ENCODE measurements at regions not wholly inside any gene's neighbourhood (a gene's known extent, or its start where the extent isn't known, plus 50 kb on each side); places are given as distances from the start of the nearest gene placed in this dataset.

- no peak overlapping the region for H3K4me3 ChIP-seq (IDR thresholded peaks at IDR 0.05; ENCODE audit: insufficient read depth, low read depth, low read length)
- 0 out of 2 replicates have a peak, but pooled peaks cover 3% of the 10 kb centered on the region for H3K27me3 ChIP-seq (ENCODE audit: insufficient read depth, low read depth)
- no peak overlapping the region for H3K4me2 ChIP-seq
- no peaks in the 10 kb centered on the region for H3K79me2 ChIP-seq (ENCODE audit: insufficient read depth, low read depth)
- no peak overlapping the region for H2AFZ ChIP-seq (ENCODE audit: low read depth)
- no peaks in the 10 kb centered on the region for H4K20me1 ChIP-seq (ENCODE audit: insufficient read depth)
- H3K27ac ChIP-seq, result no peak overlapping the region
- peaks cover 19% of the 10 kb centered on the region for H3K4me1 ChIP-seq (ENCODE audit: low read depth, poor library complexity, severe bottlenecking)
- H3K9ac ChIP-seq, result no peak overlapping the region
- no peak for TF ChIP-seq CTCF (conservative IDR thresholded peaks at IDR 0.05; ENCODE audit: low read depth, low read length)
- H3K36me3 ChIP-seq (ENCODE audit: insufficient read depth), result no peaks in the 10 kb centered on the region
Measured at GRCh38 chr7:47720141-47720906, 138.4 kb upstream of the TNS3 start.

GRCh38 chr7:47719675-47720074 lies 137.8 kb upstream of the TNS3 start:
- H3K79me2 ChIP-seq (ENCODE audit: insufficient read depth, low read depth), result no peaks in the 10 kb centered on the region
- H3K9ac ChIP-seq, result no peak overlapping the region
- 0 out of 2 replicates have a peak, but pooled peaks cover 3% of the 10 kb centered on the region for H3K27me3 ChIP-seq (ENCODE audit: insufficient read depth, low read depth)
- H3K4me1 ChIP-seq (ENCODE audit: low read depth, poor library complexity, severe bottlenecking), result peaks cover 22% of the 10 kb centered on the region
- H3K36me3 ChIP-seq (ENCODE audit: insufficient read depth), result no peaks in the 10 kb centered on the region
- H3K4me3 ChIP-seq (IDR thresholded peaks at IDR 0.05; ENCODE audit: insufficient read depth, low read depth, low read length), result no peak overlapping the region
- TF ChIP-seq CTCF (conservative IDR thresholded peaks at IDR 0.05; ENCODE audit: low read depth, low read length), result no peak
- no peak overlapping the region for H2AFZ ChIP-seq (ENCODE audit: low read depth)
- no peak overlapping the region for H3K27ac ChIP-seq
- no peaks in the 10 kb centered on the region for H4K20me1 ChIP-seq (ENCODE audit: insufficient read depth)
- no peak overlapping the region for H3K4me2 ChIP-seq

- Histone ChIP-seq H3K27me3 (ENCODE audit: insufficient read depth, low read depth) (0 out of 2 replicates have a peak, but pooled peaks cover 3% of the 10 kb centered on the region), H2AFZ (ENCODE audit: low read depth) (peak overlapping the region; percentile 14; the same call in 1 of the 2 replicates), H3K4me2 (peak overlapping the region; percentile 53; the same call in 1 of the 2 replicates), H4K20me1 (ENCODE audit: insufficient read depth) (no peaks in the 10 kb centered on the region), H3K9ac (no peak overlapping the region), H3K36me3 (ENCODE audit: insufficient read depth) (no peaks in the 10 kb centered on the region), H3K4me1 (ENCODE audit: low read depth, poor library complexity, severe bottlenecking) (peaks cover 27% of the 10 kb centered on the region), H3K4me3 (IDR thresholded peaks at IDR 0.05; ENCODE audit: insufficient read depth, low read depth, low read length) (no peak overlapping the region), H3K79me2 (ENCODE audit: insufficient read depth, low read depth) (no peaks in the 10 kb centered on the region), H3K27ac (no peak overlapping the region; the same call in 1 of the 2 replicates)
- no peak for TF ChIP-seq CTCF (conservative IDR thresholded peaks at IDR 0.05; ENCODE audit: low read depth, low read length)
Measured at GRCh38 chr7:47715631-47716068, 133.7 kb upstream of the TNS3 start.

GRCh38 chr7:47714669-47715607 lies 133.0 kb upstream of the TNS3 start:
- peak overlapping the region; percentile 14; the same call in 1 of the 2 replicates for H2AFZ ChIP-seq (ENCODE audit: low read depth)
- 0 out of 2 replicates have a peak, but pooled peaks cover 3% of the 10 kb centered on the region for H3K27me3 ChIP-seq (ENCODE audit: insufficient read depth, low read depth)
- H4K20me1 ChIP-seq (ENCODE audit: insufficient read depth), result no peaks in the 10 kb centered on the region
- H3K4me1 ChIP-seq (ENCODE audit: low read depth, poor library complexity, severe bottlenecking), result peaks cover 22% of the 10 kb centered on the region
- no peak overlapping the region for H3K9ac ChIP-seq
- H3K4me2 ChIP-seq, result peak overlapping the region; percentile 53; the same call in 1 of the 2 replicates
- TF ChIP-seq CTCF (conservative IDR thresholded peaks at IDR 0.05; ENCODE audit: low read depth, low read length), result no peak
- no peaks in the 10 kb centered on the region for H3K79me2 ChIP-seq (ENCODE audit: insufficient read depth, low read depth)
- no peak overlapping the region for H3K4me3 ChIP-seq (IDR thresholded peaks at IDR 0.05; ENCODE audit: insufficient read depth, low read depth, low read length)
- H3K36me3 ChIP-seq (ENCODE audit: insufficient read depth), result no peaks in the 10 kb centered on the region
- H3K27ac ChIP-seq, result peak overlapping the region; percentile 5; the same call in 1 of the 2 replicates

All from KMS-11 (cell line).